ENCODE measurements at regions not wholly inside any gene's neighbourhood (a gene's known extent, or its start where the extent isn't known, plus 50 kb on each side); places are given as distances from the start of the nearest gene placed in this dataset.

- DNase-seq: no peak
- in situ Hi-C loops (cut with HindIII; ENCODE audit: low pct_ligation_motif_present, low pct_unique_long_range_greater_than_20kb, low sequenced_read_pairs): no loop called here
Measured at GRCh38 chr14:61226015-61226654, 55.0 kb downstream of the TMEM30B start.

GRCh38 chr14:61225344-61225743 is 55.8 kb downstream of the TMEM30B start:
- in situ Hi-C loops (cut with HindIII; ENCODE audit: low pct_ligation_motif_present, low pct_unique_long_range_greater_than_20kb, low sequenced_read_pairs): no loop called here
- DNase-seq: no peak

GRCh38 chr14:61223552-61223951 is 57.6 kb downstream of the TMEM30B start:
- no peak for DNase-seq
- in situ Hi-C loops (cut with HindIII; ENCODE audit: low pct_ligation_motif_present, low pct_unique_long_range_greater_than_20kb, low sequenced_read_pairs): no loop called here

- DNase-seq: no peak
- in situ Hi-C loops (cut with HindIII; ENCODE audit: low pct_ligation_motif_present, low pct_unique_long_range_greater_than_20kb, low sequenced_read_pairs): no loop called here
Measured at GRCh38 chr14:61222388-61222787, 58.8 kb downstream of the TMEM30B start.

GRCh38 chr14:61221906-61222305 is 59.2 kb downstream of the TMEM30B start:
- in situ Hi-C loops (cut with HindIII; ENCODE audit: low pct_ligation_motif_present, low pct_unique_long_range_greater_than_20kb, low sequenced_read_pairs): no loop called here
- no peak for DNase-seq

- no peak for DNase-seq
- in situ Hi-C loops (cut with HindIII; ENCODE audit: low pct_ligation_motif_present, low pct_unique_long_range_greater_than_20kb, low sequenced_read_pairs): no loop called here
Measured at GRCh38 chr14:61219673-61220072, 61.5 kb downstream of the TMEM30B start.

- DNase-seq: no peak
- in situ Hi-C loops (cut with HindIII; ENCODE audit: low pct_ligation_motif_present, low pct_unique_long_range_greater_than_20kb, low sequenced_read_pairs): no loop called here
Measured at GRCh38 chr14:61219256-61219655, 61.9 kb downstream of the TMEM30B start.

- DNase-seq: no peak
- in situ Hi-C loops (cut with HindIII; ENCODE audit: low pct_ligation_motif_present, low pct_unique_long_range_greater_than_20kb, low sequenced_read_pairs): no loop called here
Measured at GRCh38 chr14:61218767-61219166, 62.4 kb downstream of the TMEM30B start.

- in situ Hi-C loops (cut with HindIII; ENCODE audit: low pct_ligation_motif_present, low pct_unique_long_range_greater_than_20kb, low sequenced_read_pairs): no loop called here
Measured at GRCh38 chr14:61218157-61218556, 63.0 kb downstream of the TMEM30B start.

GRCh38 chr14:61217516-61217915 is 63.6 kb downstream of the TMEM30B start:
- in situ Hi-C loops (cut with HindIII; ENCODE audit: low pct_ligation_motif_present, low pct_unique_long_range_greater_than_20kb, low sequenced_read_pairs): no loop called here
- no peak for DNase-seq

More at GRCh38 chr14:61218157-61218556, 63.0 kb downstream of the TMEM30B start:
- no peak for DNase-seq

- no peak for DNase-seq
- in situ Hi-C loops (cut with HindIII; ENCODE audit: low pct_ligation_motif_present, low pct_unique_long_range_greater_than_20kb, low sequenced_read_pairs): no loop called here
Measured at GRCh38 chr14:61215222-61216020, 65.7 kb downstream of the TMEM30B start.

GRCh38 chr14:61213920-61214319 is 67.2 kb downstream of the TMEM30B start:
- in situ Hi-C loops (cut with HindIII; ENCODE audit: low pct_ligation_motif_present, low pct_unique_long_range_greater_than_20kb, low sequenced_read_pairs): no loop called here
- no peak for DNase-seq

GRCh38 chr14:61213191-61213621 is 67.9 kb downstream of the TMEM30B start:
- DNase-seq: no peak
- in situ Hi-C loops (cut with HindIII; ENCODE audit: low pct_ligation_motif_present, low pct_unique_long_range_greater_than_20kb, low sequenced_read_pairs): no loop called here

- no peak for DNase-seq
- in situ Hi-C loops (cut with HindIII; ENCODE audit: low pct_ligation_motif_present, low pct_unique_long_range_greater_than_20kb, low sequenced_read_pairs): no loop called here
Measured at GRCh38 chr14:61212546-61212945, 68.6 kb downstream of the TMEM30B start.

- in situ Hi-C loops (cut with HindIII; ENCODE audit: low pct_ligation_motif_present, low pct_unique_long_range_greater_than_20kb, low sequenced_read_pairs): no loop called here
Measured at GRCh38 chr14:61211476-61212255, 69.5 kb downstream of the TMEM30B start.

GRCh38 chr14:61203081-61203753 is 77.9 kb downstream of the TMEM30B start:
- in situ Hi-C loops (cut with HindIII; ENCODE audit: low pct_ligation_motif_present, low pct_unique_long_range_greater_than_20kb, low sequenced_read_pairs): no loop called here
- no peak for DNase-seq

More at GRCh38 chr14:61211476-61212255, 69.5 kb downstream of the TMEM30B start:
- DNase-seq: no peak

GRCh38 chr14:61202124-61202523 is 79.0 kb downstream of the TMEM30B start:
- in situ Hi-C loops (cut with HindIII; ENCODE audit: low pct_ligation_motif_present, low pct_unique_long_range_greater_than_20kb, low sequenced_read_pairs): no loop called here

GRCh38 chr14:61201171-61201570 is 80.0 kb downstream of the TMEM30B start:
- in situ Hi-C loops (cut with HindIII; ENCODE audit: low pct_ligation_motif_present, low pct_unique_long_range_greater_than_20kb, low sequenced_read_pairs): no loop called here
- DNase-seq: no peak

More at GRCh38 chr14:61202124-61202523, 79.0 kb downstream of the TMEM30B start:
- DNase-seq: no peak

- in situ Hi-C loops (cut with HindIII; ENCODE audit: low pct_ligation_motif_present, low pct_unique_long_range_greater_than_20kb, low sequenced_read_pairs): no loop called here
- DNase-seq: no peak
Measured at GRCh38 chr14:61197416-61197815, 83.7 kb downstream of the TMEM30B start.
